Ramos (cell line): ENCODE measurements at regions not wholly inside any gene's neighbourhood (a gene's known extent, or its start where the extent isn't known, plus 50 kb on each side); places are given as distances from the start of the nearest gene placed in this dataset.

Source experiments
- in situ Hi-C: fragments of 300-500 bp; cut with MboI; formaldehyde crosslinking; loops from one replicate; pipeline ENCODE4 v1.14.3; 2022; ENCODE audit warnings: low sequenced_read_pairs; ENCODE audit not compliant: unreplicated experiment

GRCh38 chr5:53358794-53359193, 121.6 kb upstream of the FST start:
- in situ Hi-C loops, result no loop called here

GRCh38 chr5:53359916-53360517, 120.4 kb upstream of the FST start:
- in situ Hi-C loops, result no loop called here

GRCh38 chr5:53360811-53361210, 119.6 kb upstream of the FST start:
- in situ Hi-C loops, result no loop called here

GRCh38 chr5:53361708-53362107, 118.7 kb upstream of the FST start:
- in situ Hi-C loops, result no loop called here

- in situ Hi-C loops, result no loop called here
Measured at GRCh38 chr5:53362521-53362941, 117.9 kb upstream of the FST start.

GRCh38 chr5:53364061-53364460, 116.4 kb upstream of the FST start:
- in situ Hi-C loops, result no loop called here

- in situ Hi-C loops, result no loop called here
Measured at GRCh38 chr5:53366245-53366644, 114.2 kb upstream of the FST start.

- in situ Hi-C loops, result no loop called here
Measured at GRCh38 chr5:53367727-53368126, 112.7 kb upstream of the FST start.

GRCh38 chr5:53368516-53368915, 111.9 kb upstream of the FST start:
- in situ Hi-C loops, result no loop called here

GRCh38 chr5:53368966-53369605, 111.3 kb upstream of the FST start:
- in situ Hi-C loops, result no loop called here

- in situ Hi-C loops, result no loop called here
Measured at GRCh38 chr5:53369681-53370080, 110.7 kb upstream of the FST start.

- in situ Hi-C loops, result no loop called here
Measured at GRCh38 chr5:53373451-53374158, 106.8 kb upstream of the FST start.

GRCh38 chr5:53376853-53377252, 103.6 kb upstream of the FST start:
- in situ Hi-C loops, result no loop called here

- in situ Hi-C loops, result no loop called here
Measured at GRCh38 chr5:53378190-53378589, 102.2 kb upstream of the FST start.

- in situ Hi-C loops, result no loop called here
Measured at GRCh38 chr5:53378590-53379247, 101.7 kb upstream of the FST start.

- in situ Hi-C loops, result no loop called here
Measured at GRCh38 chr5:53386341-53386740, 94.1 kb upstream of the FST start.

GRCh38 chr5:53389093-53389492, 91.3 kb upstream of the FST start:
- in situ Hi-C loops, result no loop called here

GRCh38 chr5:53392073-53392472, 88.4 kb upstream of the FST start:
- in situ Hi-C loops, result no loop called here

- in situ Hi-C loops, result no loop called here
Measured at GRCh38 chr5:53394808-53395207, 85.6 kb upstream of the FST start.

GRCh38 chr5:53397141-53397757, 83.2 kb upstream of the FST start:
- in situ Hi-C loops, result no loop called here

- in situ Hi-C loops, result no loop called here
Measured at GRCh38 chr5:53397845-53398244, 82.6 kb upstream of the FST start.
